ENCODE measurements at regions not wholly inside any gene's neighbourhood (a gene's known extent, or its start where the extent isn't known, plus 50 kb on each side); places are given as distances from the start of the nearest gene placed in this dataset.

DNA sequence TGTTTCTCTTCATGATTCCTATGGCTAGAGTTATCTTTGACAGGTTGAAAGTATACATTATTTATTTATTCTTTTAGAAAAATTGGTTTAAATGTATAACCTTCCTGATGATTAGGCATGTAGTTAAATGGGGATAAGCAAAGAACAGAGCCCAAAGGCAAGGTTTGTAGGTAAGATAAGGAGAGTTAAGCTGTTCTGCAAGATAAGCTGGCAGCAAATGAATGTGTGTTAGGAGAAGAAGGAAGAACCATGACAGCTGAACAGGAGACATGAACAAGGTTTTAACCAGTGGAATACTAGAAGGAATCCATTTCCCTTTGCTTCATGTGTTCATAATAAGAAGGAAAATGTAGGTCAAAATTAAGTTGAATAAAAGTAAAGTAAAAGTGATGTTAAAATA lies 1330.1 kb upstream of the USP15 start:
- TF ChIP-seq, protein P1, sequence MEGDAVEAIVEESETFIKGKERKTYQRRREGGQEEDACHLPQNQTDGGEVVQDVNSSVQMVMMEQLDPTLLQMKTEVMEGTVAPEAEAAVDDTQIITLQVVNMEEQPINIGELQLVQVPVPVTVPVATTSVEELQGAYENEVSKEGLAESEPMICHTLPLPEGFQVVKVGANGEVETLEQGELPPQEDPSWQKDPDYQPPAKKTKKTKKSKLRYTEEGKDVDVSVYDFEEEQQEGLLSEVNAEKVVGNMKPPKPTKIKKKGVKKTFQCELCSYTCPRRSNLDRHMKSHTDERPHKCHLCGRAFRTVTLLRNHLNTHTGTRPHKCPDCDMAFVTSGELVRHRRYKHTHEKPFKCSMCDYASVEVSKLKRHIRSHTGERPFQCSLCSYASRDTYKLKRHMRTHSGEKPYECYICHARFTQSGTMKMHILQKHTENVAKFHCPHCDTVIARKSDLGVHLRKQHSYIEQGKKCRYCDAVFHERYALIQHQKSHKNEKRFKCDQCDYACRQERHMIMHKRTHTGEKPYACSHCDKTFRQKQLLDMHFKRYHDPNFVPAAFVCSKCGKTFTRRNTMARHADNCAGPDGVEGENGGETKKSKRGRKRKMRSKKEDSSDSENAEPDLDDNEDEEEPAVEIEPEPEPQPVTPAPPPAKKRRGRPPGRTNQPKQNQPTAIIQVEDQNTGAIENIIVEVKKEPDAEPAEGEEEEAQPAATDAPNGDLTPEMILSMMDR (IDR thresholded peaks at IDR 0.05; ENCODE audit: low read depth, low read length): no peak
- no peak for TF ChIP-seq EZH2phosphoT487 (IDR thresholded peaks at IDR 0.05; ENCODE audit: low read depth)

Measured in OCI-LY3 (cell line).